22Rv1 (cell line): ENCODE measurements at regions not wholly inside any gene's neighbourhood (a gene's known extent, or its start where the extent isn't known, plus 50 kb on each side); places are given as distances from the start of the nearest gene placed in this dataset.

ENCODE experiments used
- ZFX ChIP-seq: fragments of 450-650 bp; IDR thresholded peaks from 2 replicates; pipeline ENCODE4 v1.6.1; 2017; ENCODE audit warnings: antibody characterized with exemption, borderline replicate concordance
- TF ChIP-seq, protein P1 (sequence below): fragments of 450-650 bp; IDR thresholded peaks from 2 replicates; pipeline ENCODE4 v1.5.1; 2017; ENCODE audit warnings: mild to moderate bottlenecking

DNA sequence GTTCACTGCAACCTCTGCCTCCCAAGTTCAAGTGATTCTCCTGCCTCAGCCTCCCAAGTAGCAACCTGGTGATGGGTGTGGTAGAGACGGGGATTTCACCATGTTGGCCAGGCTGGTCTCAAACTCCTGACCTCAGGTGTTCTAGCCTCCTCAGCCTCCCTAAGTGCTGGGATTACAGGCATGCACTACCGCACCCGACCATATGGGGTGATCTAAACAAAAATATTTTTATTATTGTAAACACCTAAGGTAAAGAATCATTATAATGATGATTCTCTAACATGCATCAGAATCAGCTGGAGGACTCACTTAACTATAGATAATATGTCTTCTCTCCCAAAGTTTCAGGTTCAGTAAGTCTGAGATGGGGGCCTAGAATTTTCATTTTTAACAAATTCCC lies 96.2 kb upstream of the ALG10 start:
- TF ChIP-seq, protein P1, sequence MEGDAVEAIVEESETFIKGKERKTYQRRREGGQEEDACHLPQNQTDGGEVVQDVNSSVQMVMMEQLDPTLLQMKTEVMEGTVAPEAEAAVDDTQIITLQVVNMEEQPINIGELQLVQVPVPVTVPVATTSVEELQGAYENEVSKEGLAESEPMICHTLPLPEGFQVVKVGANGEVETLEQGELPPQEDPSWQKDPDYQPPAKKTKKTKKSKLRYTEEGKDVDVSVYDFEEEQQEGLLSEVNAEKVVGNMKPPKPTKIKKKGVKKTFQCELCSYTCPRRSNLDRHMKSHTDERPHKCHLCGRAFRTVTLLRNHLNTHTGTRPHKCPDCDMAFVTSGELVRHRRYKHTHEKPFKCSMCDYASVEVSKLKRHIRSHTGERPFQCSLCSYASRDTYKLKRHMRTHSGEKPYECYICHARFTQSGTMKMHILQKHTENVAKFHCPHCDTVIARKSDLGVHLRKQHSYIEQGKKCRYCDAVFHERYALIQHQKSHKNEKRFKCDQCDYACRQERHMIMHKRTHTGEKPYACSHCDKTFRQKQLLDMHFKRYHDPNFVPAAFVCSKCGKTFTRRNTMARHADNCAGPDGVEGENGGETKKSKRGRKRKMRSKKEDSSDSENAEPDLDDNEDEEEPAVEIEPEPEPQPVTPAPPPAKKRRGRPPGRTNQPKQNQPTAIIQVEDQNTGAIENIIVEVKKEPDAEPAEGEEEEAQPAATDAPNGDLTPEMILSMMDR = peak; percentile 24; the same call in 1 of the 2 replicates
- TF ChIP-seq ZFX = no peak
